ENCODE measurements at regions not wholly inside any gene's neighbourhood (a gene's known extent, or its start where the extent isn't known, plus 50 kb on each side); places are given as distances from the start of the nearest gene placed in this dataset.
"Not testable (repeated sequence)": the region's sequence is repeated elsewhere in the genome, so short reads cannot be mapped to it uniquely, and the experiment has no call there.

DNA sequence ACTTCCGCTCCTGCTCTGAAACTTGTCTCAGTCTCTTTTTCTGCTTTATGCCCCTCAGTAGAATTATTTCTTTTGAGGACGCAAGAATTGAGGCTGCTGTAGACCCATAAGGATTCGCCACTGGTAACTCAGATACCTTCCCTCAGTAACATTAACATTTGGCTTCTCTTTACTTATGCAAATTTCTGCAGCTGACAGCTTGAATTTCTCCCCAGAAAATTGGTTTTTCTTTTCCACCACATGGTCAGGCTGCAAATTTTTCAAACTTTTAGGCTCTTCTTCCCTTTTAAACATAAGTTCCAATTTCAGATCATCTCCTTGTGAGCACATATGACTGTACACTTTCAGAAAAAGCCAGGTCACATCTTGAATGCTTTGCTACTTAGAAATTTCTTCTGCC is 839.3 kb upstream of the GRIA3 start:
- TF ChIP-seq CTCF (IDR thresholded peaks at IDR 0.05; ENCODE audit: poor library complexity): no peak
- TF ChIP-seq EZH2 (IDR thresholded peaks at IDR 0.05; ENCODE audit: borderline replicate concordance): no peak
- TF ChIP-seq EZH2phosphoT487 (IDR thresholded peaks at IDR 0.05; ENCODE audit: low read depth, severe bottlenecking, unreplicated experiment): no peak
- Histone ChIP-seq H3K79me2 (no peaks in the 10 kb centered on the region), H3K27ac (no peak overlapping the region), H3K9me2 (replicated peaks; ENCODE audit: insufficient read depth) (no peaks in the 10 kb centered on the region), H3K9me3 (ENCODE audit: low read depth) (no peaks in the 10 kb centered on the region), H2AFZ (no peak overlapping the region), H3K36me3 (replicated peaks; ENCODE audit: insufficient read depth, low read depth) (no peaks in the 10 kb centered on the region), H3K27me3 (no peaks in the 10 kb centered on the region), H3K4me2 (no peak overlapping the region), H3K4me1 (ENCODE audit: insufficient read depth) (no peaks in the 10 kb centered on the region), H4K20me1 (ENCODE audit: insufficient read depth, poor library complexity, severe bottlenecking) (no peaks in the 10 kb centered on the region), H3K4me3 (no peak overlapping the region)
- DNase-seq (ENCODE audit: low spot score): no peak
- WGBS (ENCODE audit: low lambda C conversion rate, missing lambda C conversion rate): 77% methylated on average over 3 of the region's 3 CpGs

GRCh38 chrX:122363112-122363795 is 820.8 kb upstream of the GRIA3 start:
- 74% methylated on average over 9 of the region's 9 CpGs for WGBS (ENCODE audit: low lambda C conversion rate, missing lambda C conversion rate)
- Histone ChIP-seq H3K4me1 (ENCODE audit: insufficient read depth) (no peaks in the 10 kb centered on the region), H3K27me3 (no peaks in the 10 kb centered on the region), H2AFZ (no peak overlapping the region), H3K9me2 (replicated peaks; ENCODE audit: insufficient read depth) (no peaks in the 10 kb centered on the region), H4K20me1 (ENCODE audit: insufficient read depth, poor library complexity, severe bottlenecking) (no peaks in the 10 kb centered on the region), H3K4me2 (no peak overlapping the region), H3K4me3 (no peak overlapping the region), H3K79me2 (no peaks in the 10 kb centered on the region), H3K27ac (no peak overlapping the region), H3K36me3 (replicated peaks; ENCODE audit: insufficient read depth, low read depth) (no peaks in the 10 kb centered on the region), H3K9me3 (ENCODE audit: low read depth) (no peaks in the 10 kb centered on the region)
- no peak for DNase-seq (ENCODE audit: low spot score)
- TF ChIP-seq CTCF (IDR thresholded peaks at IDR 0.05; ENCODE audit: poor library complexity) (no peak), EZH2phosphoT487 (IDR thresholded peaks at IDR 0.05; ENCODE audit: low read depth, severe bottlenecking, unreplicated experiment) (no peak), EZH2 (IDR thresholded peaks at IDR 0.05; ENCODE audit: borderline replicate concordance) (no peak)

- H3K9me3 ChIP-seq (ENCODE audit: low read depth); H3K4me3 ChIP-seq; H3K9me2 ChIP-seq (replicated peaks; ENCODE audit: insufficient read depth); H3K4me2 ChIP-seq; H2AFZ ChIP-seq; H3K36me3 ChIP-seq (replicated peaks; ENCODE audit: insufficient read depth, low read depth); H3K79me2 ChIP-seq; H3K27me3 ChIP-seq; H3K27ac ChIP-seq; DNase-seq (ENCODE audit: low spot score); H4K20me1 ChIP-seq (ENCODE audit: insufficient read depth, poor library complexity, severe bottlenecking); H3K4me1 ChIP-seq (ENCODE audit: insufficient read depth): not testable (repeated sequence)
- 91% methylated on average over 13 of the region's 13 CpGs for WGBS (ENCODE audit: low lambda C conversion rate, missing lambda C conversion rate)
Measured at GRCh38 chrX:122375533-122375932, 808.5 kb upstream of the GRIA3 start.

DNA sequence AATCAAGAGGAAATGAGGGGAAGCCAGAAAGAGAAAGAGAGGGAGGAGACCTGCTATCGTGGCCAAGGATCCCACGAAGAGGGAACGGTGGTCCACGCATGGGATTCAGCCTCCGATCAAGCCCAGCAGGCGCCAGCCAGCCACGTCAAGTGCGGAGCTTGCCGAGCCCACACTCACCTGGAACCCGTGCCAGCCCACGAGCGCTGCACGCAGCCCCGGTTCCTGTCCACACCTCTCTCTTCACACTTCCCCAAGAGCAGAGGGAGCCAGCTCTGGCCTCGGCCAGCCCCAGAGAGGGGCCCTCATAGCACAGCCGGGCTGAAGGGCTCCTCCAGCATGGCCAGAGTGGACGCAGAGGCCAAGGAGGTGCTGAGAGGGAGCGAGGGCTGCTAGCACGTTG is 795.1 kb upstream of the GRIA3 start:
- Histone ChIP-seq H3K79me2 (no peaks in the 10 kb centered on the region), H3K27me3 (no peaks in the 10 kb centered on the region), H3K36me3 (replicated peaks; ENCODE audit: insufficient read depth, low read depth) (no peaks in the 10 kb centered on the region), H3K4me3 (no peak overlapping the region), H3K4me2 (no peak overlapping the region), H3K9me3 (ENCODE audit: low read depth) (no peaks in the 10 kb centered on the region), H4K20me1 (ENCODE audit: insufficient read depth, poor library complexity, severe bottlenecking) (no peaks in the 10 kb centered on the region), H3K27ac (no peak overlapping the region), H2AFZ (no peak overlapping the region), H3K9me2 (replicated peaks; ENCODE audit: insufficient read depth) (no peaks in the 10 kb centered on the region), H3K4me1 (ENCODE audit: insufficient read depth) (no peaks in the 10 kb centered on the region)
- DNase-seq (ENCODE audit: low spot score): no peak
- no peak for TF ChIP-seq CTCF (IDR thresholded peaks at IDR 0.05; ENCODE audit: poor library complexity)
- no peak for TF ChIP-seq EZH2phosphoT487 (IDR thresholded peaks at IDR 0.05; ENCODE audit: low read depth, severe bottlenecking, unreplicated experiment)
- no peak for TF ChIP-seq EZH2 (IDR thresholded peaks at IDR 0.05; ENCODE audit: borderline replicate concordance)
- WGBS (ENCODE audit: low lambda C conversion rate, missing lambda C conversion rate): 85% methylated on average over 19 of the region's 19 CpGs

Data from hepatocyte (in vitro differentiated cells).